Stomach smooth muscle (tissue), 2 donors: ENCODE measurements at regions not wholly inside any gene's neighbourhood (a gene's known extent, or its start where the extent isn't known, plus 50 kb on each side); places are given as distances from the start of the nearest gene placed in this dataset.
"Not testable (repeated sequence)": the region's sequence is repeated elsewhere in the genome, so short reads cannot be mapped to it uniquely, and the experiment has no call there.

Experiments used
- H3K27ac ChIP-seq: one replicate; pipeline ENCODE4 v1.7.0; 2013; ENCODE audit warnings: mild to moderate bottlenecking, low read length, inconsistent platforms
- H3K27me3 ChIP-seq, 2 donors: one replicate each; pipeline ENCODE4 v1.7.0; 2013; ENCODE audit warnings: low read length in 2 of 2; ENCODE audit not compliant: insufficient read depth in 2 of 2, control insufficient read depth in 1 of 2
- H3K36me3 ChIP-seq, 2 donors: one replicate each; pipeline ENCODE4 v1.7.0; 2013; ENCODE audit warnings: low read length in 2 of 2; ENCODE audit not compliant: control insufficient read depth in 2 of 2, insufficient read depth in 2 of 2
- H3K4me1 ChIP-seq: one replicate; pipeline ENCODE4 v1.7.0; 2013; ENCODE audit warnings: low read length; ENCODE audit not compliant: control insufficient read depth, insufficient read depth
- H3K4me3 ChIP-seq, 2 donors: one replicate each; pipeline ENCODE4 v1.7.0; 2013; ENCODE audit warnings: low read length in 2 of 2
- H3K9ac ChIP-seq, 2 donors: one replicate each; pipeline ENCODE4 v1.7.0; 2013; ENCODE audit warnings: low read length in 2 of 2, mild to moderate bottlenecking in 1 of 2
- H3K9me3 ChIP-seq, 2 donors: one replicate each; pipeline ENCODE4 v1.7.0; 2013; ENCODE audit warnings: low read length in 2 of 2; ENCODE audit not compliant: control insufficient read depth in 2 of 2
- donor health status: healthy.
- donor health status: Pancreatic carcinoma.

- Histone ChIP-seq H3K9me3 (no peaks in the 10 kb centered on the region), H3K4me3 (no peak overlapping the region), H3K36me3 (no peaks in the 10 kb centered on the region), H3K4me1 (no peaks in the 10 kb centered on the region), H3K9ac (no peak overlapping the region), H3K27me3 (no peaks in the 10 kb centered on the region), H3K27ac (no peak overlapping the region)
Observed at GRCh38 chr2:16067444-16067843, 127.1 kb downstream of the MYCN start.

- no peaks in the 10 kb centered on the region for H3K9me3 ChIP-seq
- H3K9ac ChIP-seq, result no peak overlapping the region
- H3K4me1 ChIP-seq, result no peaks in the 10 kb centered on the region
- H3K4me3 ChIP-seq, result no peak overlapping the region
- H3K27ac ChIP-seq, result no peak overlapping the region
- H3K27me3 ChIP-seq, result no peaks in the 10 kb centered on the region
- no peaks in the 10 kb centered on the region for H3K36me3 ChIP-seq
Observed at GRCh38 chr2:16067037-16067406, 126.7 kb downstream of the MYCN start.

DNA sequence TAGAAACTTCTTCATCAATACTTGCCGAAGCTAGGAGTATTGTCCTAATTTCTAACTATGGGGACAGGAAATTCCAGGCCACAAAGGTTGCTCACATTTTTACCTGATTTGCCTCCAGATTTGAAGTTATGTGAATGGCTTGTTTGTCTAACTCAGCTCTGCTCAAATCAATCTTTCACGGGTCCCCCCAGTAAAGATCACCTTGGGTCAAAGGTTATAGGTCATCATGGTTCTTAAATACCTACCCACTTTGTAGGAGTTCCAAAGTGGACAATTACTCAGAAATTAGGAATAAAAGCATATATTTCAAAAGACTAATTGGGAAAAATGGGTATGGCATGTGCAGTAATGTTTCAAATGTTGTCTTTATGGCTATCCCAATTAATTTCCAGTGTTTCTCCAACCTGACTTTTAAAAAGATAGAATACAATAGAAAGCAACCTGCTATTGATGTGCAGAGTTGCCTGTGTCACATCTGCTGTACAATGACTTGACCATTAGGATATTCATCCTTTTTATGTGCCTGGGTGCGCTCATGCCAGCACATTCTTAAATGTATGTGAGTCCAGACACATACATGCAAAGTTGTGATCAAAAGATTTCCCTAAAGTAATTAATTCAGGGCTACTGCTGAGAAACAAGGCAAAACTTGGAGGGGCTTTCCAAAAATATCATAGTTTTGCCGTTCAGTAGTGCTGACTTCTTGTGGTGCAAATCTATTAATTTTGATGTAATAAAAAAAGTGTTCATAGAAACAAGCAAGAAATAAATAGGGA lies 126.1 kb downstream of the MYCN start:
- no peaks in the 10 kb centered on the region for H3K9me3 ChIP-seq
- H3K27me3 ChIP-seq, result no peaks in the 10 kb centered on the region
- no peak overlapping the region for H3K27ac ChIP-seq
- no peaks in the 10 kb centered on the region for H3K36me3 ChIP-seq
- no peak overlapping the region for H3K9ac ChIP-seq
- no peaks in the 10 kb centered on the region for H3K4me1 ChIP-seq
- no peak overlapping the region for H3K4me3 ChIP-seq

- not testable (repeated sequence) for H3K4me3 ChIP-seq, H3K36me3 ChIP-seq, H3K4me1 ChIP-seq, H3K27me3 ChIP-seq, H3K9me3 ChIP-seq, H3K9ac ChIP-seq, H3K27ac ChIP-seq
Observed at GRCh38 chr2:16065272-16066069, 125.1 kb downstream of the MYCN start.

DNA sequence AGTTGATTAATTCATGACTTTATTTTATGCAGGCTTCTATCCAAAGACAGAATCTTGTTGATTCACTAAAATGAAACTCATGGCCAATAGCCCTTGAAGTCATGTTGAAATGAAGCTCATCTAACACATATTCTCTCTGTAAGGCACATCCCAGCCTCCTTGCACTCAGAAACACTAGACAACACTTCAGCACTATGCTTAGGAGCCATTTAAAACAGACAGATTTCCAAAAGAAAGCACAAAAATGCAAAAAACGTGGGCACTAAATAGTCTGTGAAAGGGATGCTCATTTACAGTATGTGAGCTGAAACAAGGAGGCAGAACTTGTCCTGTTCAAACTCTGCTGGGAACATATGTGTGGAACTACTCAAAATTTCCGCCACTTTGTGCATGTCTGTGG lies 124.4 kb downstream of the MYCN start:
- Histone ChIP-seq H3K9me3 (no peaks in the 10 kb centered on the region), H3K9ac (no peak overlapping the region), H3K27ac (no peak overlapping the region), H3K36me3 (no peaks in the 10 kb centered on the region), H3K4me1 (no peaks in the 10 kb centered on the region), H3K4me3 (no peak overlapping the region), H3K27me3 (no peaks in the 10 kb centered on the region)

- Histone ChIP-seq H3K4me3 (no peak overlapping the region), H3K4me1 (no peaks in the 10 kb centered on the region), H3K9me3 (no peaks in the 10 kb centered on the region), H3K36me3 (no peaks in the 10 kb centered on the region), H3K9ac (no peak overlapping the region), H3K27me3 (no peaks in the 10 kb centered on the region), H3K27ac (no peak overlapping the region)
Observed at GRCh38 chr2:16063955-16064633, 123.7 kb downstream of the MYCN start.

DNA sequence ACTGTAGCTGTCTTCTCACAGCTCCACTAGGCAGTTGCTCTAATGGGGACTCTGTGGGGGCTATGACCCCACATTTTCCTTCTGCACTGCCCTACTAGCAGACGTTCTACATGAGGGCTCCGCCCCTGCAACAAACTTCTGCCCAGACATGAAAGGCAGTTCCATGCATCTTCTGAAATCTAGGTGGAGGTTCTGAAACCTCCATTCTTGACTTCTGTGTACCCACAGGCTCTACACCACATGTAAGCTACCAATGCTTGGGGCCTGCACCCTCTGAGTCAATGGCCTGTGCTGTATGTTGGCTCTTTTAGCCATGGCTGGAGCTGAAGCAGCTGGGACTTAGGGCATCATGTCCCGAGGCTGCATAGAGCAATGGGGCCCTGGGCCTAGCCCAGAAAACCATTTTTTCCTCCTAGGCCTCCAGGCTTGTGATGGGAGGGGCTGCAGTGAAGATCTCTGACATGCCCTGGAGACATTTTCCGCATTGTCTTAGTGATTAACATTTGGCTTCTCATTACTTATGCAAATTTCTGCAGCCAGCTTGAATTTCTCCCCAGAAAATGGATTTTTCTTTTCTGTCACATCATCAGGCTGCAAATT lies 123.0 kb downstream of the MYCN start:
- Histone ChIP-seq H3K27ac (no peak overlapping the region), H3K4me3 (no peak overlapping the region), H3K9ac (no peak overlapping the region), H3K27me3 (no peaks in the 10 kb centered on the region), H3K9me3 (no peaks in the 10 kb centered on the region), H3K36me3 (no peaks in the 10 kb centered on the region), H3K4me1 (no peaks in the 10 kb centered on the region)

DNA sequence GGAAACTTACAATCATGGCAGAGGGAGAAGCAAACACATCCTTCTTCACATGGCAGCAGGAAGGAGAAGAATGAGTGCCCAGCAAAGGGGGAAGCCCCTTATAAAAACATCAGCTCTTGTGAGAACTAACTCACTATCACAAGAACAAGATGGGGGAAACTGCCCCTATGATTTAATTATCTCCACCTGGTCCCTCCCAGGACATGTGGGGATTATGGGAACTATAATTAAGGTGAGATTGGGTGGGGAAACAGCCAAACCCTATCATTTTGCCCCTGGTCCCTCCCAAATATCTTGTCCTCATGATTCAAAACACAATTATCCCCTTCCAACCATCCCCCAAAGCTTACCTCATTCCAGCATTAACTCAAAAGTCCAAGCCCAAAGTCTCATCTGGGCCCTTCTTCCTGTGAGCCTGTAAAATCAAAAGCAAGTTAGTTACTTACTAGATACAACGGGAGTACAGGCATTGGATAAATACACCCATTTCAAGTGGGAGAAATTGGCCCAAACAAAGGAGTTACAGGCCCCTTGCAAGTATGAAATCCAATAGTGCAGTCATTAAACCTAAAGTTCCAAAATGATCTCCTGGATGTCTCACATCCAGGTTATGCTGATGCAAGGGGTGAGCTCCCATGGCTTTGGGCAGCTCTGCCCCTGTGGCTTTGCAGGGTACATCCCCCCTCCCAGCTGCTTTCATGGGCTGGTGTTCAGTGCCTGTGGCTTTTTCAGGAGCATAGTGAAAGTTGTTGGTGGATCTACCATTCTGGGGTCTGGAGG lies 122.3 kb downstream of the MYCN start:
- Histone ChIP-seq H3K27me3 (no peaks in the 10 kb centered on the region), H3K36me3 (no peaks in the 10 kb centered on the region), H3K9me3 (no peaks in the 10 kb centered on the region), H3K4me3 (no peak overlapping the region), H3K27ac (no peak overlapping the region), H3K4me1 (no peaks in the 10 kb centered on the region), H3K9ac (no peak overlapping the region)

- Histone ChIP-seq H3K36me3 (no peaks in the 10 kb centered on the region), H3K27me3 (no peaks in the 10 kb centered on the region), H3K9me3 (no peaks in the 10 kb centered on the region), H3K9ac (no peak overlapping the region), H3K27ac (no peak overlapping the region), H3K4me3 (no peak overlapping the region), H3K4me1 (no peaks in the 10 kb centered on the region)
Observed at GRCh38 chr2:16061441-16062217, 121.3 kb downstream of the MYCN start.
